HG03378 (cell line): ENCODE measurements at regions not wholly inside any gene's neighbourhood (a gene's known extent, or its start where the extent isn't known, plus 50 kb on each side); places are given as distances from the start of the nearest gene placed in this dataset.

Source experiments
- ATAC-seq: cut with Tn5 transposase; IDR thresholded peaks from one replicate; pipeline ENCODE4 v1.9.1; 2021; ENCODE audit warnings: mild to moderate bottlenecking, moderate library complexity; ENCODE audit not compliant: unreplicated experiment

DNA sequence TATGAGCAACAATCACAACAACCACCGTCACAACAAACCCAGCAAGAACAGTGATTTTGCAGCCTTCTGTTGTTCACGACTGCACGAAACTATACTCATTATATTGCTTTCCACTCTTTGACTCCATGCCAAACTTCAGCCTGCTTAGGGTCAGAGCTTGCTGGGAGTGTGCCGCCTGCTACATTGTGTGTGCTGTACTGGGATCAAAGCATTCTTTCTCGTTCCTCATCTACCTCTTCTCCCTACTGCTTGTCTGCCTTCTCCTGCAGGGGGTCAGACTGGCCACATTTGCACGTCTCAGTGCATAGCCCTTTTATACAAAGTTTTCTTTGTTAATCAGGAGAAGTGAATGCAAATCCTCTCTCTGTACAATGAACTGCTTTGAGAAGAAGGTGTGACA lies 401.6 kb upstream of the CITED2 start:
- ATAC-seq: no peak

DNA sequence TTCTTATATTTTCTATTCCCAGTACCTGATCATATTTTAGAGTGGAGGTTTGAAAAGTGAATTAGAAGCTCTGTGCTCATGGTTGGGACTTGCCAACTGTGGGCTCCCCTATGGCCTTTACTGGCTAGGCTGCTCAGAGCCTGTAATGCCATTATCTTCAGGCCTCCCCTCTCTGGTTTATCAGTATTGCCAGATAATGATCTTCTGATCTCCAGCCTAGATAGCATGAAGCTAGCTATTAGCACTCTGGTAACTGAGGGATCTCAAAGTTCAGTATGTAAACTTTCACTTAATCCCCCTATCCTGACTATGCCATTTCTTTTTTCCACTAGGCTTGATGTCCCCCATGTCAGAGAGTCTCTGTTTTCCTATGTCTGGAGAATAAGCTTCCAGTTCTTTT lies 393.7 kb upstream of the CITED2 start:
- ATAC-seq: no peak

DNA sequence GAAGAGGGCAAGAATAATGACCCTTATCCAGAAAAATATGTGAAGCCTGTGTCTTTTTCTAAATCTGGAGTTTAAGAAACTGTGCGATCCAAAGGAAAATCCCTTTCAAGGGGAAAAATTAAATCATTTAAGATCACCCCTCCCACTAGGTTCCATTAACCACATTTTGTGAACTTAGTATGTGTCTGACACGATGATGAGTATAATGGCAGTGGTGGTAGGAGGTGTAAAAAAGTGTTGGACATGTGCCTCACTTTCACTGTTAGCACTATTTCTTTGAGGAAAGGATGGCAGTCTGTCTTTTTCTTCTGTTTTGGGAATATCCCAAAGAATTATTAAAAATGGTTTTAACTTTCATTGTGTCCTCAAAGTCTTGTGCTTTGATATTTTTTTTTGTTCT lies 392.3 kb upstream of the CITED2 start:
- ATAC-seq: no peak

GRCh38 chr6:139765825-139766285 lies 391.4 kb upstream of the CITED2 start:
- ATAC-seq: no peak

- peak; percentile 81 for ATAC-seq
These were observed 390.1 kb upstream of the CITED2 start for GRCh38 chr6:139764498-139764986.

DNA sequence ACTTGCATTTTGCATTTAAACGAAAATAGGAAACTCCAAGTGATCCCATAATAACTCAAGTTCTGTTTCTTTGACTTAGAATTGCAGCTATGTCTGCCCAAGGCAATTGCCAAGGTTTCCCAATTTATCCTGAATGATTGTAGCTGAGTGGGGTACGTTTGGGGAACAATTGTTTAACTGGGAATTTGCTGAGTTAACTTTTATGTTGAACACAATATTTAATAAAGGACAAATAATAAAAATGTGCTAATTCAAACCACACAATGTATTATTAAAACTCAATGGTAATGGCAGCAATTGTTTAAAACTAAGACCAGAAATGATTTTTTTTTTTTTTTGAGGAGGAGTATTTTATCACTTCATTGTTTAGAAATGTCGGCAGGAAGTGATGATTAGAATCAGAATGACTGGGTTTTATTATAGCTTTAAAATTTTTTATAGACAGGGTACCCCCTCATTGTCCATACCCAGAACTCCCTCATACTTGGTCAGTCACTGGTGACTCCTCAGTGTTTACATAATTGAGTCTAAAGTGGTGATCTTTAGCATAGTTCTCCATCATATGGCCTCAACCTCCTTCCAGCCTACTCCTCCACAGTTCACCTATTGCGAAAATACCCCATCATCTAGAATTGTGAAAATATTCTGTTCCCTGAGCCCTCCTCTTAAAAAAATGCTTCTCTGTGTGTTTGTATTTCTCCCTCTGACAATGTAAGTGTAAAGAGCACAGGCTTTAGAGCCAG lies 389.2 kb upstream of the CITED2 start:
- no peak for ATAC-seq

GRCh38 chr6:139762587-139763031 lies 388.2 kb upstream of the CITED2 start:
- peak; percentile 48 for ATAC-seq

- ATAC-seq: no peak
These were observed 385.7 kb upstream of the CITED2 start for GRCh38 chr6:139760128-139760527.

DNA sequence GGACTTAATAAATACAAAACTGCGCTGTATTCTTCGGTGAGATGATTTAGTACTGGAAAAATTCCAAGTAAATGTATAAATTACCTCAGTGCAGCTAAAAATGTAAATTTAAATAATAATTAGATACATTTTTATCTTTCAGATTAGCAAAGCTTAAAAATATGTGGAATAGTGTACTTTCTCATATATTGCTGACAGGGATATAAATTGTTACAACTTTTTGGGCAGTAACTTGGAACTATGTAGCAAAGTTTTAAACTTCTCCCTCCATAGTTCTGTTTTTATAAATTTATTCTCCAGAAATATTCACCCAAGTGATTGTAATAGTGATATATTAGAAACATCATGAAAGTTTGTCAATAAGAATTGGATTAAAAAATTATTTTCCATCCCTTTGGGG lies 384.6 kb upstream of the CITED2 start:
- no peak for ATAC-seq

- no peak for ATAC-seq
These were observed 383.8 kb upstream of the CITED2 start for GRCh38 chr6:139758209-139758611.

- no peak for ATAC-seq
These were observed 383.3 kb upstream of the CITED2 start for GRCh38 chr6:139757784-139758183.

DNA sequence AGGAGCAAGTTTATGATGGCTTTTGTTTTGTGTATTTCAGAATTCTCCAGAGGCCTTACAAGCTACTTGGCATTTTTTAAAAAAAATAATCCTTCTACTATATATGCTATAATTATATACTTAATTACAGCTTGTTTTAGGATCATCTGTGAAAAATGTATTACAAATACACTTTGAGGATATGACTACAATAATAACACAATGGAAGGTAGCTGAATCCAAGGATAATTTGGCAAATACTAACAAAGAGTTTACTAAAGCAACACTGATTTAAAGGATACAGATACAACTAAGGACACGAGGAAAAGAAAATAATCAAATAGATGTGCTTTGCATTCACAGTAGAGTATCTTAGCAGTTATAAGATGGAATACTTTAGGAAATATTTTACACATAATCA lies 381.9 kb upstream of the CITED2 start:
- no peak for ATAC-seq

GRCh38 chr6:139754898-139755775 lies 380.7 kb upstream of the CITED2 start:
- no peak for ATAC-seq

- no peak for ATAC-seq
These were observed 378.9 kb upstream of the CITED2 start for GRCh38 chr6:139753198-139753861.

DNA sequence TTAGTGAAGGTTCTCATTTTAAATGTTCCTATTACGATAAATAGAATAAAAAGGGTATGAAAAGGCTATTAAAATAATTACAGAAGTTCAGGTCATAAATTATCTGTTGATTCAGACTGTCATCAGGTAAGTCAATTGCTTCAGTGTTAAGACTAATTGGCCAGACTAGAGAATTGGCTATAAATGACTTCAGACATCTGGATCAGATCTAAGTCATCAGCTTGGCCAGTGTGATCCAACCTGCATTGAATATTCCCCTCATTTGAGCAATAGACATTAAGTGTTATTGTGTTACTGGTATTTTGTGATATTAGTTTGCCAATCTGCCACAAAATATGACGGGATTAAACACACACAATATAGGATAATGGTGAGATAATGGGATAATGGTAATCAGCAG lies 377.6 kb upstream of the CITED2 start:
- no peak for ATAC-seq

DNA sequence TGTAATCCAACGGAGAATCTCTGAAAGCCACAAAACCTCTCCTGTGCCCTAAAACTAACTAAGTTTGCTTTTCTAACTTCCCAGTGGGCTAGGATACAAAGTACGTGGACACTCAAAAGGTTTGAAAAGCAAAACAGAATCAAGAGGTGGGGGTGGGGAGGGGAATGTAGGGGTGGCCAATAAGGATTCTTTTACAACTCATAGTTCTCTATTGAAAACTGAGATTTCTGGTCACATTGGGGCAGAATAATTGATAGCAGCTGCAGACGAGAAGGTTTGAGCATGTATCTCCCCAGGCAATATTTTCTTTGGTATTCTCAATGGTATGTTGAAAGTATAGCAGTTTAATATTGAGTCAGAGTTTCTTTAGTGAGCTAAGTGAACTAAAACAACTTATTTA lies 376.7 kb upstream of the CITED2 start:
- ATAC-seq: no peak

GRCh38 chr6:139748353-139749146 lies 374.1 kb upstream of the CITED2 start:
- ATAC-seq: no peak

GRCh38 chr6:139747154-139747553 lies 372.7 kb upstream of the CITED2 start:
- no peak for ATAC-seq

- no peak for ATAC-seq
These were observed 370.4 kb upstream of the CITED2 start for GRCh38 chr6:139744891-139745290.

- no peak for ATAC-seq
These were observed 369.4 kb upstream of the CITED2 start for GRCh38 chr6:139743664-139744437.
